ENCODE measurements at regions not wholly inside any gene's neighbourhood (a gene's known extent, or its start where the extent isn't known, plus 50 kb on each side); places are given as distances from the start of the nearest gene placed in this dataset.
"Not testable (repeated sequence)": the region's sequence is repeated elsewhere in the genome, so short reads cannot be mapped to it uniquely, and the experiment has no call there.

GRCh38 chr6:103719545-103719944, 1140.2 kb downstream of the HACE1 start (continued):
- TF ChIP-seq CBX5 (IDR thresholded peaks at IDR 0.05; ENCODE audit: borderline replicate concordance, low read depth) (no peak), HNRNPH1 (optimal IDR thresholded peaks at IDR 0.05; ENCODE audit: low read depth, low read length) (no peak), SRSF9 (IDR thresholded peaks at IDR 0.05; ENCODE audit: borderline replicate concordance, low read depth, low read length) (no peak), ZNF175 (CRISPR knock-in tag; IDR thresholded peaks at IDR 0.05; ENCODE audit: low read depth) (no peak), SAFB (IDR thresholded peaks at IDR 0.05; ENCODE audit: borderline replicate concordance, low read depth, low read length) (no peak)

GRCh38 chr6:103715269-103715668, 1144.5 kb downstream of the HACE1 start:
- no peaks in the 10 kb centered on the region for H3K36me3 ChIP-seq (ENCODE audit: control insufficient read depth, insufficient read depth, low read length)
- WGBS (ENCODE audit: insufficient coverage, low coverage, missing lambda C conversion rate) = 0% methylated on average over 2 of the region's 2 CpGs
- intact Hi-C loops (cut with micrococcal nuclease) (no loop called here), in situ Hi-C loops (cut with MboI) (no loop called here)
- FAIRE-seq (no peak), ATAC-seq (no peak), DNase-seq (ENCODE audit: extremely low read depth in 1 of 4, low spot score in 3 of 4) (no peak)
- TF ChIP-seq ZNF780A (CRISPR knock-in tag; IDR thresholded peaks at IDR 0.05) (no peak), ZNF143 (CRISPR knock-in tag; IDR thresholded peaks at IDR 0.05) (no peak), COPS2 (conservative IDR thresholded peaks at IDR 0.05) (no peak)
- H3K27me3 ChIP-seq (ENCODE audit: control insufficient read depth in 2 of 2, insufficient read depth in 2 of 2, low read length in 2 of 2) = no peaks in the 10 kb centered on the region
- POLR2A ChIA-PET = no interaction called here
- H3K4me3 ChIP-seq = no peak overlapping the region
- H3K9me1 ChIP-seq (ENCODE audit: control insufficient read depth, insufficient read depth, low read length) = no peaks in the 10 kb centered on the region
- H3K4me1 ChIP-seq (replicated peaks in 1 of 2; ENCODE audit: control insufficient read depth in 2 of 2, insufficient read depth in 2 of 2, low read length in 2 of 2) = no peaks in the 10 kb centered on the region
- H3K27ac ChIP-seq (ENCODE audit: extremely low read depth, low read depth, low read length) = no peak overlapping the region
- CTCF ChIA-PET (ENCODE audit: low intra/inter-chr PET ratio) = no interaction called here
- no TSS peak for BruUV-seq (replicated peaks)
- H2AFZ ChIP-seq (ENCODE audit: low read depth, low read length) = no peak overlapping the region
- no peaks in the 10 kb centered on the region for H4K20me1 ChIP-seq (replicated peaks; ENCODE audit: control insufficient read depth, insufficient read depth, low read length)
- no peak overlapping the region for H3K9ac ChIP-seq (ENCODE audit: insufficient read depth in 1 of 2, low read depth in 2 of 2, low read length in 2 of 2)
- no peak overlapping the region for H3K4me2 ChIP-seq (ENCODE audit: insufficient read depth, low read length)
- no peaks in the 10 kb centered on the region for H3K79me2 ChIP-seq (ENCODE audit: control insufficient read depth, insufficient read depth, low read length)
- no peaks in the 10 kb centered on the region for H3K9me3 ChIP-seq (replicated peaks; ENCODE audit: control insufficient read depth, insufficient read depth, low read depth, low read length)

- H3K4me3 ChIP-seq; H3K36me3 ChIP-seq (ENCODE audit: control insufficient read depth, insufficient read depth, low read length); H3K9me3 ChIP-seq (replicated peaks; ENCODE audit: control insufficient read depth, insufficient read depth, low read depth, low read length); H3K9me1 ChIP-seq (ENCODE audit: control insufficient read depth, insufficient read depth, low read length); H3K4me2 ChIP-seq (ENCODE audit: insufficient read depth, low read length); H3K27me3 ChIP-seq (ENCODE audit: control insufficient read depth in 2 of 2, insufficient read depth in 2 of 2, low read length in 2 of 2); H3K27ac ChIP-seq (ENCODE audit: extremely low read depth, low read depth, low read length); H3K4me1 ChIP-seq (replicated peaks in 1 of 2; ENCODE audit: control insufficient read depth in 2 of 2, insufficient read depth in 2 of 2, low read length in 2 of 2); H2AFZ ChIP-seq (ENCODE audit: low read depth, low read length); BruUV-seq (replicated peaks); POLR2A ChIA-PET; ATAC-seq; FAIRE-seq; CTCF ChIA-PET (ENCODE audit: low intra/inter-chr PET ratio); H4K20me1 ChIP-seq (replicated peaks; ENCODE audit: control insufficient read depth, insufficient read depth, low read length); intact Hi-C loops (cut with micrococcal nuclease); in situ Hi-C loops (cut with MboI); H3K9ac ChIP-seq (ENCODE audit: insufficient read depth in 1 of 2, low read depth in 2 of 2, low read length in 2 of 2); DNase-seq (ENCODE audit: extremely low read depth in 1 of 4, low spot score in 3 of 4); H3K79me2 ChIP-seq (ENCODE audit: control insufficient read depth, insufficient read depth, low read length): not testable (repeated sequence)
- WGBS (ENCODE audit: insufficient coverage, low coverage, missing lambda C conversion rate) = 0% methylated on average over 4 of the region's 15 CpGs
Measured at GRCh38 chr6:103709236-103709635, 1150.5 kb downstream of the HACE1 start.
